Ovary (tissue), 3 donors: ENCODE measurements at regions not wholly inside any gene's neighbourhood (a gene's known extent, or its start where the extent isn't known, plus 50 kb on each side); places are given as distances from the start of the nearest gene placed in this dataset.

Experiments
- EP300 ChIP-seq: sonication (generic); formaldehyde crosslinking; IDR thresholded peaks from one replicate; pipeline ENCODE4 v1.6.1; 2017; ENCODE audit warnings: antibody characterized with exemption
- POLR2A ChIP-seq: fragments of 450-650 bp; IDR thresholded peaks from one replicate; pipeline ENCODE4 v1.6.1; 2017; ENCODE audit warnings: antibody characterized with exemption, mild to moderate bottlenecking, moderate library complexity
- TF ChIP-seq, protein P1 (sequence below), 3 donors: fragments of 450-650 bp in 2 of 3; fragments of 200-600 bp in 1 of 3; IDR thresholded peaks; one replicate each; pipeline versions ENCODE4 v1.5.1 to v1.8.0; 2016 to 2022; ENCODE audit warnings: antibody characterized with exemption in 3 of 3, mild to moderate bottlenecking in 1 of 3
- donor health status: DM: no; HTN: no; CAD: no.

- TF ChIP-seq, protein P1, sequence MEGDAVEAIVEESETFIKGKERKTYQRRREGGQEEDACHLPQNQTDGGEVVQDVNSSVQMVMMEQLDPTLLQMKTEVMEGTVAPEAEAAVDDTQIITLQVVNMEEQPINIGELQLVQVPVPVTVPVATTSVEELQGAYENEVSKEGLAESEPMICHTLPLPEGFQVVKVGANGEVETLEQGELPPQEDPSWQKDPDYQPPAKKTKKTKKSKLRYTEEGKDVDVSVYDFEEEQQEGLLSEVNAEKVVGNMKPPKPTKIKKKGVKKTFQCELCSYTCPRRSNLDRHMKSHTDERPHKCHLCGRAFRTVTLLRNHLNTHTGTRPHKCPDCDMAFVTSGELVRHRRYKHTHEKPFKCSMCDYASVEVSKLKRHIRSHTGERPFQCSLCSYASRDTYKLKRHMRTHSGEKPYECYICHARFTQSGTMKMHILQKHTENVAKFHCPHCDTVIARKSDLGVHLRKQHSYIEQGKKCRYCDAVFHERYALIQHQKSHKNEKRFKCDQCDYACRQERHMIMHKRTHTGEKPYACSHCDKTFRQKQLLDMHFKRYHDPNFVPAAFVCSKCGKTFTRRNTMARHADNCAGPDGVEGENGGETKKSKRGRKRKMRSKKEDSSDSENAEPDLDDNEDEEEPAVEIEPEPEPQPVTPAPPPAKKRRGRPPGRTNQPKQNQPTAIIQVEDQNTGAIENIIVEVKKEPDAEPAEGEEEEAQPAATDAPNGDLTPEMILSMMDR (IDR thresholded peaks at IDR 0.05): no peak
- TF ChIP-seq POLR2A: no peak
- no peak for TF ChIP-seq EP300
Observed at GRCh38 chr1:193891788-193892187, 705.4 kb upstream of the B3GALT2 start.
